Transverse colon (tissue), 4 donors: ENCODE measurements at regions not wholly inside any gene's neighbourhood (a gene's known extent, or its start where the extent isn't known, plus 50 kb on each side); places are given as distances from the start of the nearest gene placed in this dataset.

Experiments used
- CTCF ChIP-seq, 5 experiments: fragments of 200-600 bp in 3 of 5; fragments of 450-650 bp in 2 of 5; sonication (generic) in 3 of 5; IDR thresholded peaks; 1 replicate in 2 of 5; 2 replicates in 3 of 5; pipeline ENCODE4 v1.5.1; 2016 to 2017; ENCODE audit warnings: antibody characterized with exemption in 5 of 5, inconsistent platforms in 3 of 5, mild to moderate bottlenecking in 2 of 5, moderate library complexity in 1 of 5
- EP300 ChIP-seq: sonication (generic); formaldehyde crosslinking; IDR thresholded peaks from one replicate; pipeline ENCODE4 v1.6.1; 2017; ENCODE audit warnings: antibody characterized with exemption, low read depth
- POLR2A ChIP-seq: fragments of 450-650 bp; IDR thresholded peaks from one replicate; pipeline ENCODE4 v1.6.1; 2016; ENCODE audit warnings: antibody characterized with exemption, mild to moderate bottlenecking, moderate library complexity
- POLR2AphosphoS5 ChIP-seq, 3 donors: sonication (generic); formaldehyde crosslinking; IDR thresholded peaks; one replicate each; pipeline ENCODE4 v1.6.1; 2016; ENCODE audit warnings: antibody characterized with exemption in 3 of 3

- TF ChIP-seq EP300: no peak
- TF ChIP-seq CTCF (IDR thresholded peaks at IDR 0.05): no peak
- TF ChIP-seq POLR2A: no peak
- no peak for TF ChIP-seq POLR2AphosphoS5 (IDR thresholded peaks at IDR 0.05)
Observed at GRCh38 chr5:56625541-56625940, 189.8 kb upstream of the MAP3K1 start.
